ENCODE measurements at regions not wholly inside any gene's neighbourhood (a gene's known extent, or its start where the extent isn't known, plus 50 kb on each side); places are given as distances from the start of the nearest gene placed in this dataset.

GRCh38 chr6:55969526-55969925, 94.1 kb upstream of the BMP5 start:
- Histone ChIP-seq H3K27me3 (ENCODE audit: insufficient read depth, poor library complexity, severe bottlenecking) (peaks cover 3% of the 10 kb centered on the region), H3K27ac (replicated peaks) (no peak overlapping the region), H3K4me3 (replicated peaks; ENCODE audit: insufficient read depth, low read length) (no peak overlapping the region)
- TF ChIP-seq CTCF (IDR thresholded peaks at IDR 0.05; ENCODE audit: insufficient read depth, low read length) (no peak), POLR2AphosphoS5 (IDR thresholded peaks at IDR 0.05; ENCODE audit: low read depth) (no peak), GABPA (IDR thresholded peaks at IDR 0.05; ENCODE audit: low read depth) (no peak), SPI1 (IDR thresholded peaks at IDR 0.05; ENCODE audit: borderline replicate concordance, low read depth) (no peak), REST (IDR thresholded peaks at IDR 0.05; ENCODE audit: insufficient replicate concordance, low read depth) (no peak)
- DNase-seq (ENCODE audit: low read depth in 1 of 2, low spot score in 1 of 2) = no peak

GRCh38 chr6:55968926-55969325, 93.5 kb upstream of the BMP5 start:
- H3K27me3 ChIP-seq (ENCODE audit: insufficient read depth, poor library complexity, severe bottlenecking) = peaks cover 3% of the 10 kb centered on the region
- DNase-seq (ENCODE audit: low read depth in 1 of 2, low spot score in 1 of 2) = no peak

GRCh38 chr6:55964136-55964535, 88.7 kb upstream of the BMP5 start:
- DNase-seq (ENCODE audit: low read depth in 1 of 2, low spot score in 1 of 2) = no peak
- H3K27me3 ChIP-seq (ENCODE audit: insufficient read depth, poor library complexity, severe bottlenecking) = peaks cover under 1% of the 10 kb centered on the region
- no peak overlapping the region for H3K4me3 ChIP-seq (replicated peaks; ENCODE audit: insufficient read depth, low read length)
- no peak for TF ChIP-seq REST (IDR thresholded peaks at IDR 0.05; ENCODE audit: insufficient replicate concordance, low read depth)
- TF ChIP-seq SPI1 (IDR thresholded peaks at IDR 0.05; ENCODE audit: borderline replicate concordance, low read depth) = no peak
- TF ChIP-seq GABPA (IDR thresholded peaks at IDR 0.05; ENCODE audit: low read depth) = no peak
- no peak for TF ChIP-seq CTCF (IDR thresholded peaks at IDR 0.05; ENCODE audit: insufficient read depth, low read length)
- no peak for TF ChIP-seq POLR2AphosphoS5 (IDR thresholded peaks at IDR 0.05; ENCODE audit: low read depth)
- H3K27ac ChIP-seq (replicated peaks) = no peak overlapping the region

More at GRCh38 chr6:55968926-55969325, 93.5 kb upstream of the BMP5 start:
- Histone ChIP-seq H3K27ac (replicated peaks) (no peak overlapping the region), H3K4me3 (replicated peaks; ENCODE audit: insufficient read depth, low read length) (no peak overlapping the region)
- TF ChIP-seq REST (IDR thresholded peaks at IDR 0.05; ENCODE audit: insufficient replicate concordance, low read depth) (no peak), POLR2AphosphoS5 (IDR thresholded peaks at IDR 0.05; ENCODE audit: low read depth) (no peak)

GRCh38 chr6:55963301-55963700, 87.9 kb upstream of the BMP5 start:
- TF ChIP-seq GABPA (IDR thresholded peaks at IDR 0.05; ENCODE audit: low read depth) (no peak), CTCF (IDR thresholded peaks at IDR 0.05; ENCODE audit: insufficient read depth, low read length) (peak; percentile 4)
- no peak overlapping the region for H3K27ac ChIP-seq (replicated peaks)

More at GRCh38 chr6:55963301-55963700, 87.9 kb upstream of the BMP5 start:
- Histone ChIP-seq H3K27me3 (ENCODE audit: insufficient read depth, poor library complexity, severe bottlenecking) (no peaks in the 10 kb centered on the region), H3K4me3 (replicated peaks; ENCODE audit: insufficient read depth, low read length) (no peak overlapping the region)
- no peak for DNase-seq (ENCODE audit: low read depth in 1 of 2, low spot score in 1 of 2)

Data from HL-60 (cell line).